GM10248 (cell line): ENCODE measurements at regions not wholly inside any gene's neighbourhood (a gene's known extent, or its start where the extent isn't known, plus 50 kb on each side); places are given as distances from the start of the nearest gene placed in this dataset.
"Not testable (repeated sequence)": the region's sequence is repeated elsewhere in the genome, so short reads cannot be mapped to it uniquely, and the experiment has no call there.

Experiments used
- CTCF ChIA-PET: fragments of 300-600 bp; sonication (Branson Sonifier 250); formaldehyde crosslinking; extraction: SDS; loops from one replicate; lab custom pipeline; 2021; ENCODE audit warnings: antibody characterized with exemption; lab: Yijun Ruan, JAX
- POLR2A ChIA-PET: fragments of 350-650 bp; sonication (Branson Sonifier 250); formaldehyde crosslinking; extraction: SDS; loops from one replicate; lab custom pipeline; 2020; ENCODE audit warnings: antibody characterized with exemption; lab: Yijun Ruan, JAX
- DNase-seq: peaks from one replicate; pipeline ENCODE4 v3.0.0; 2012; ENCODE audit errors: extremely low spot score
- CTCF ChIP-seq: IDR thresholded peaks from 2 replicates; pipeline ENCODE4 v1.5.1; 2012; ENCODE audit warnings: mild to moderate bottlenecking, low read depth; ENCODE audit errors: extremely low read depth, missing control alignments, control extremely low read depth

GRCh38 chr4:179040259-179040658 is 1598.0 kb upstream of the AGA start:
- CTCF ChIA-PET = no interaction called here
- POLR2A ChIA-PET = no interaction called here
- no peak for DNase-seq
- TF ChIP-seq CTCF = no peak

- no peak for TF ChIP-seq CTCF
- ChIA-PET CTCF (no interaction called here), POLR2A (no interaction called here)
- DNase-seq = no peak
Measured at GRCh38 chr4:179048839-179049453, 1606.7 kb upstream of the AGA start.

GRCh38 chr4:179051206-179051605 is 1609.0 kb upstream of the AGA start:
- POLR2A ChIA-PET = no interaction called here
- CTCF ChIA-PET = no interaction called here
- no peak for TF ChIP-seq CTCF
- DNase-seq = no peak

- DNase-seq = no peak
- ChIA-PET CTCF (interaction anchor here (1.2 kb wide), 1 partner anchor 9 kb away, joined by 3 read pairs; no protein-coding TSS in a partner anchor), POLR2A (no interaction called here)
- no peak for TF ChIP-seq CTCF
Measured at GRCh38 chr4:179059396-179059795, 1617.2 kb upstream of the AGA start.

GRCh38 chr4:179066254-179066653 is 1624.0 kb upstream of the AGA start:
- CTCF ChIA-PET, POLR2A ChIA-PET, DNase-seq: not testable (repeated sequence)

- ChIA-PET CTCF (no interaction called here), POLR2A (no interaction called here)
- no peak for DNase-seq
- TF ChIP-seq CTCF = no peak
Measured at GRCh38 chr4:179071131-179071530, 1628.9 kb upstream of the AGA start.

GRCh38 chr4:179076865-179077264 is 1634.6 kb upstream of the AGA start:
- ChIA-PET POLR2A (no interaction called here), CTCF (no interaction called here)
- DNase-seq = no peak
- no peak for TF ChIP-seq CTCF
